ENCODE measurements at regions not wholly inside any gene's neighbourhood (a gene's known extent, or its start where the extent isn't known, plus 50 kb on each side); places are given as distances from the start of the nearest gene placed in this dataset.
A peak's percentile ranks its signal among the peaks of the same experiment; 100 is the strongest.

- WGBS, 2 donors: 30 to 33% methylated on average over 1 of the region's 1 CpG
- no peak for ATAC-seq (ENCODE audit: low FRiP score in 2 of 2)
- Histone ChIP-seq H3K36me3 (no peaks in the 10 kb centered on the region), H3K4me3 (no peak overlapping the region), H3K4me1 (no peaks in the 10 kb centered on the region), H3K27ac (no peak overlapping the region), H3K9me3 (no peaks in the 10 kb centered on the region), H3K27me3 (no peaks in the 10 kb centered on the region)
- TF ChIP-seq POLR2AphosphoS5 (IDR thresholded peaks at IDR 0.05) (no peak), EP300 (IDR thresholded peaks at IDR 0.05) (no peak), POLR2A (IDR thresholded peaks at IDR 0.05) (no peak)
- TF ChIP-seq, protein P1, sequence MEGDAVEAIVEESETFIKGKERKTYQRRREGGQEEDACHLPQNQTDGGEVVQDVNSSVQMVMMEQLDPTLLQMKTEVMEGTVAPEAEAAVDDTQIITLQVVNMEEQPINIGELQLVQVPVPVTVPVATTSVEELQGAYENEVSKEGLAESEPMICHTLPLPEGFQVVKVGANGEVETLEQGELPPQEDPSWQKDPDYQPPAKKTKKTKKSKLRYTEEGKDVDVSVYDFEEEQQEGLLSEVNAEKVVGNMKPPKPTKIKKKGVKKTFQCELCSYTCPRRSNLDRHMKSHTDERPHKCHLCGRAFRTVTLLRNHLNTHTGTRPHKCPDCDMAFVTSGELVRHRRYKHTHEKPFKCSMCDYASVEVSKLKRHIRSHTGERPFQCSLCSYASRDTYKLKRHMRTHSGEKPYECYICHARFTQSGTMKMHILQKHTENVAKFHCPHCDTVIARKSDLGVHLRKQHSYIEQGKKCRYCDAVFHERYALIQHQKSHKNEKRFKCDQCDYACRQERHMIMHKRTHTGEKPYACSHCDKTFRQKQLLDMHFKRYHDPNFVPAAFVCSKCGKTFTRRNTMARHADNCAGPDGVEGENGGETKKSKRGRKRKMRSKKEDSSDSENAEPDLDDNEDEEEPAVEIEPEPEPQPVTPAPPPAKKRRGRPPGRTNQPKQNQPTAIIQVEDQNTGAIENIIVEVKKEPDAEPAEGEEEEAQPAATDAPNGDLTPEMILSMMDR (IDR thresholded peaks at IDR 0.05): no peak
- no peak for DNase-seq
Measured at GRCh38 chr11:115891581-115891980, 387.4 kb upstream of the CADM1 start.

- Histone ChIP-seq H3K36me3 (no peaks in the 10 kb centered on the region), H3K27ac (no peak overlapping the region), H3K4me3 (no peak overlapping the region), H3K9me3 (no peaks in the 10 kb centered on the region), H3K27me3 (no peaks in the 10 kb centered on the region), H3K4me1 (peaks cover 0 to 2% (median 0%) of the 10 kb centered on the region in 4 donors)
- WGBS, 2 donors: 90 to 96% methylated on average over 5 of the region's 5 CpGs
- no peak for ATAC-seq (ENCODE audit: low FRiP score in 2 of 2)
- no peak for TF ChIP-seq EP300 (IDR thresholded peaks at IDR 0.05)
- no peak for TF ChIP-seq POLR2A (IDR thresholded peaks at IDR 0.05)
- TF ChIP-seq POLR2AphosphoS5 (IDR thresholded peaks at IDR 0.05): no peak
- TF ChIP-seq, protein P1 (IDR thresholded peaks at IDR 0.05): no peak
- no peak for DNase-seq
Measured at GRCh38 chr11:115890500-115890899, 386.3 kb upstream of the CADM1 start.

DNA sequence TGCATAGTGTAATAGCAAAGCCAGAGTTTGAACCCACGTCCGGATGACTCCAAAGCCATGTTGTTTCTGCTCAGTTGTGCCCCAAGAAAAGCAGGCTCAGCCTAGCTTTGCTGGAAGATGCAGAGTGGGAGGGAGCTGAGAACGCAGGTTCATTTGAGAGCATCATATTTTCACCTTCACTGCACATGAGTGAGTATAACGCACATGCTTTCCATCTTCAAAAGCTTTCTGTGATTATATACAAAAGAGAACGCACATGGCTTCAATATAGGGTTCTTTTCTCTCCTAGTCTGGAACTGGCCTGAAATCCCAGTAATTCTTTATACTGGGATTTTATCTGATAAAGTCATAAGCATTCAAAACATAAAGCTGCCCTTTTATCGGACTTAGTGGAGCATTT is 385.5 kb upstream of the CADM1 start:
- no peak for DNase-seq
- 92 to 93% methylated on average over 6 of the region's 6 CpGs for WGBS, 2 donors
- Histone ChIP-seq H3K27ac (no peak overlapping the region), H3K36me3 (no peaks in the 10 kb centered on the region), H3K4me3 (no peak overlapping the region), H3K9me3 (no peaks in the 10 kb centered on the region), H3K4me1 (peaks cover 0 to 4% (median 3%) of the 10 kb centered on the region in 4 donors), H3K27me3 (no peaks in the 10 kb centered on the region)
- ATAC-seq (ENCODE audit: low FRiP score in 2 of 2): no peak
- TF ChIP-seq, protein P1 (IDR thresholded peaks at IDR 0.05): no peak
- TF ChIP-seq POLR2A (IDR thresholded peaks at IDR 0.05) (no peak), POLR2AphosphoS5 (IDR thresholded peaks at IDR 0.05) (no peak), EP300 (IDR thresholded peaks at IDR 0.05) (no peak)

- Histone ChIP-seq H3K9me3 (no peaks in the 10 kb centered on the region), H3K27ac (no peak overlapping the region), H3K36me3 (no peaks in the 10 kb centered on the region), H3K27me3 (no peaks in the 10 kb centered on the region), H3K4me1 (peaks cover 0 to 4% (median 3%) of the 10 kb centered on the region in 4 donors), H3K4me3 (no peak overlapping the region)
- no peak for ATAC-seq (ENCODE audit: low FRiP score in 2 of 2)
- DNase-seq: no peak
- WGBS, 2 donors: 85 to 88% methylated on average over 8 of the region's 8 CpGs
- TF ChIP-seq POLR2AphosphoS5 (IDR thresholded peaks at IDR 0.05) (no peak), EP300 (IDR thresholded peaks at IDR 0.05) (no peak), POLR2A (IDR thresholded peaks at IDR 0.05) (no peak)
- TF ChIP-seq, protein P1 (IDR thresholded peaks at IDR 0.05): no peak
Measured at GRCh38 chr11:115887727-115888126, 383.5 kb upstream of the CADM1 start.

DNA sequence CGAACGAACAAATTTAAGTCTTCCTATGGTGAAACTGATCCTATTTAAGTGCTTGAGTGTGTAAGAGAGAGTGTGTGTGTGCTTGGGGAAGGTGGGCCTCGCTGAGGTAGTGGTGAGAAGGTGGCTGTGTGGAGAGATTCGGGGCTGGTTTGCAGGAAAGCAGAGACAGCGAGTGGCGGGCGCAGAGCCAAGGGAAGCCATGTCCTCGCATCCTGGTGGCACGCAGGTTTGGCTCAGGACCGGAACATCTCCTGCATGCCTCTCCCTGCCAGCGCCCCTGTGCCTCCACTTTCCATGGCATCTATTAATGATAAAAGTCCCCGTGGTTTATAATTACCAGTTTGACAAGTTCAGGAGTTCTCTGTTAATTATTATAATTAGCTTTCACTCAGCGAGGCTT is 383.1 kb upstream of the CADM1 start:
- H3K27me3 ChIP-seq: no peaks in the 10 kb centered on the region
- TF ChIP-seq, protein P1 (IDR thresholded peaks at IDR 0.05): no peak
- TF ChIP-seq POLR2A (IDR thresholded peaks at IDR 0.05) (no peak), POLR2AphosphoS5 (IDR thresholded peaks at IDR 0.05) (no peak), EP300 (IDR thresholded peaks at IDR 0.05) (no peak)
- WGBS, 2 donors: 88 to 91% methylated on average over 13 of the region's 13 CpGs
- H3K9me3 ChIP-seq: no peaks in the 10 kb centered on the region
- no peak overlapping the region for H3K4me3 ChIP-seq
- no peaks in the 10 kb centered on the region for H3K36me3 ChIP-seq
- ATAC-seq (ENCODE audit: low FRiP score in 2 of 2): no peak
- peak in 1 of 2 donors; percentile 46 for DNase-seq
- H3K27ac ChIP-seq: no peak overlapping the region
- peaks cover 0 to 4% (median 3%) of the 10 kb centered on the region in 4 donors for H3K4me1 ChIP-seq
